ENCODE measurements at regions not wholly inside any gene's neighbourhood (a gene's known extent, or its start where the extent isn't known, plus 50 kb on each side); places are given as distances from the start of the nearest gene placed in this dataset.

- TF ChIP-seq CTCF (IDR thresholded peaks at IDR 0.05; ENCODE audit: extremely low read depth in 1 of 2, insufficient read depth in 1 of 2, low read depth in 1 of 2, low read length in 2 of 2): no peak
- no peak for TF ChIP-seq POLR2A (IDR thresholded peaks at IDR 0.05; ENCODE audit: low read depth, low read length)
- TF ChIP-seq JUN (IDR thresholded peaks at IDR 0.05; ENCODE audit: borderline replicate concordance, insufficient read depth, insufficient read length, low read depth): no peak
- TF ChIP-seq POLR2AphosphoS5 (IDR thresholded peaks at IDR 0.05; ENCODE audit: insufficient read depth, low read depth, low read length): no peak
- no peak for TF ChIP-seq MYC (IDR thresholded peaks at IDR 0.05; ENCODE audit: low read depth, low read length)
- no peak for TF ChIP-seq EZH2 (IDR thresholded peaks at IDR 0.05; ENCODE audit: borderline replicate concordance, low read depth, low read length, severe bottlenecking)
- TF ChIP-seq MAX (IDR thresholded peaks at IDR 0.05; ENCODE audit: insufficient read depth, insufficient read length): no peak
- no peak for TF ChIP-seq FOS (IDR thresholded peaks at IDR 0.05; ENCODE audit: borderline replicate concordance, insufficient read depth, low read length)
- TF ChIP-seq GATA2 (IDR thresholded peaks at IDR 0.05; ENCODE audit: insufficient read depth, insufficient read length, low read depth, low read length): no peak
These were observed 681.1 kb downstream of the C12orf50 start for GRCh38 chr12:87348071-87348470.

Measured in endothelial cell of umbilical vein (primary cell).